Suprapubic skin (tissue), 4 donors: ENCODE measurements at regions not wholly inside any gene's neighbourhood (a gene's known extent, or its start where the extent isn't known, plus 50 kb on each side); places are given as distances from the start of the nearest gene placed in this dataset.

Source experiments
- CTCF ChIP-seq, 2 donors: fragments of 200-600 bp in 1 of 2; fragments of 450-650 bp in 1 of 2; sonication (generic) in 1 of 2; IDR thresholded peaks; one replicate each; pipeline ENCODE4 v1.5.1; 2016 to 2019; ENCODE audit warnings: antibody characterized with exemption in 2 of 2, mild to moderate bottlenecking in 1 of 2, moderate library complexity in 1 of 2
- EP300 ChIP-seq: sonication (generic); formaldehyde crosslinking; IDR thresholded peaks from one replicate; pipeline ENCODE4 v1.6.1; 2017; ENCODE audit warnings: antibody characterized with exemption
- POLR2A ChIP-seq, 2 donors: fragments of 450-650 bp; IDR thresholded peaks; one replicate each; pipeline ENCODE4 v1.6.1; 2017; ENCODE audit warnings: antibody characterized with exemption in 2 of 2, mild to moderate bottlenecking in 2 of 2, moderate library complexity in 2 of 2
- POLR2AphosphoS5 ChIP-seq, 3 donors: sonication (generic); formaldehyde crosslinking; IDR thresholded peaks; one replicate each; pipeline ENCODE4 v1.6.1; 2017; ENCODE audit warnings: antibody characterized with exemption in 3 of 3

- TF ChIP-seq CTCF (IDR thresholded peaks at IDR 0.05) (no peak), EP300 (no peak), POLR2A (IDR thresholded peaks at IDR 0.05) (no peak), POLR2AphosphoS5 (IDR thresholded peaks at IDR 0.05) (no peak)
Observed at GRCh38 chr11:97641988-97642387, 1252.2 kb downstream of the JRKL start.
